H1 (cell line): ENCODE measurements at regions not wholly inside any gene's neighbourhood (a gene's known extent, or its start where the extent isn't known, plus 50 kb on each side); places are given as distances from the start of the nearest gene placed in this dataset.

Experiments
- EZH2 ChIP-seq: fragments of 200-600 bp; sonication (generic); IDR thresholded peaks from 2 replicates; pipeline ENCODE4 v1.7.1; 2012; ENCODE audit warnings: low read depth, mild to moderate bottlenecking, moderate library complexity, low read length, inconsistent platforms; ENCODE audit not compliant: severe bottlenecking
- GABPA ChIP-seq: IDR thresholded peaks from 2 replicates; pipeline ENCODE4 v1.6.1; 2011; ENCODE audit warnings: mild to moderate bottlenecking, low read length, moderate library complexity, borderline replicate concordance; ENCODE audit not compliant: insufficient read depth
- KDM5A ChIP-seq: fragments of 200-600 bp; IDR thresholded peaks from 2 replicates; pipeline ENCODE4 v1.7.1; 2012; ENCODE audit warnings: mild to moderate bottlenecking, low read length, inconsistent platforms, mixed read lengths
- MAX ChIP-seq: IDR thresholded peaks from 2 replicates; pipeline ENCODE4 v1.6.1; 2012; ENCODE audit warnings: inconsistent platforms
- POLR2A ChIP-seq, 2 experiments: IDR thresholded peaks; 1 replicate in 1 of 2; 2 replicates in 1 of 2; pipeline ENCODE4 v1.6.1; 2011; ENCODE audit warnings: low read depth in 2 of 2, low read length in 2 of 2, mild to moderate bottlenecking in 2 of 2; ENCODE audit errors: control extremely low read depth in 1 of 2
- POLR2AphosphoS5 ChIP-seq: IDR thresholded peaks from 2 replicates; pipeline ENCODE4 v1.6.1; 2011; ENCODE audit warnings: low read depth, low read length
- RBBP5 ChIP-seq: IDR thresholded peaks from 2 replicates; pipeline ENCODE4 v1.7.1; 2012; ENCODE audit warnings: low read depth, mild to moderate bottlenecking, inconsistent platforms, low read length, moderate library complexity, borderline replicate concordance
- RXRA ChIP-seq: IDR thresholded peaks from 2 replicates; pipeline ENCODE4 v1.6.1; 2011; ENCODE audit warnings: low read depth, mild to moderate bottlenecking, low read length, moderate library complexity; ENCODE audit not compliant: insufficient read depth
- SIN3A ChIP-seq, 2 experiments: IDR thresholded peaks in 1 of 2; conservative IDR thresholded peaks in 1 of 2; 2 replicates each; pipeline ENCODE4 v1.6.1; 2011 to 2012; ENCODE audit warnings: low read length in 2 of 2, improper control_type of control experiment in 1 of 2, low read depth in 1 of 2, mild to moderate bottlenecking in 1 of 2
- TAF1 ChIP-seq: IDR thresholded peaks from 2 replicates; pipeline ENCODE4 v1.6.1; 2011; ENCODE audit warnings: mild to moderate bottlenecking, low read depth, low read length
- YY1 ChIP-seq: IDR thresholded peaks from 2 replicates; pipeline ENCODE4 v1.6.1; 2011; ENCODE audit warnings: low read depth, mild to moderate bottlenecking, low read length
- TF ChIP-seq, protein P1 (sequence below): IDR thresholded peaks from 2 replicates; pipeline ENCODE4 v1.6.1; 2012; ENCODE audit warnings: low read length, inconsistent platforms
- TF ChIP-seq, protein P2 (sequence below), 3 experiments: IDR thresholded peaks; 1 replicate in 2 of 3; 2 replicates in 1 of 3; pipeline versions ENCODE4 v1.5.1 to v1.6.1; 2011; ENCODE audit warnings: low read length in 3 of 3, mild to moderate bottlenecking in 3 of 3, inconsistent platforms in 2 of 3, low read depth in 1 of 3, moderate library complexity in 1 of 3; ENCODE audit not compliant: insufficient read depth in 1 of 3; ENCODE audit errors: control extremely low read depth in 1 of 3

DNA sequence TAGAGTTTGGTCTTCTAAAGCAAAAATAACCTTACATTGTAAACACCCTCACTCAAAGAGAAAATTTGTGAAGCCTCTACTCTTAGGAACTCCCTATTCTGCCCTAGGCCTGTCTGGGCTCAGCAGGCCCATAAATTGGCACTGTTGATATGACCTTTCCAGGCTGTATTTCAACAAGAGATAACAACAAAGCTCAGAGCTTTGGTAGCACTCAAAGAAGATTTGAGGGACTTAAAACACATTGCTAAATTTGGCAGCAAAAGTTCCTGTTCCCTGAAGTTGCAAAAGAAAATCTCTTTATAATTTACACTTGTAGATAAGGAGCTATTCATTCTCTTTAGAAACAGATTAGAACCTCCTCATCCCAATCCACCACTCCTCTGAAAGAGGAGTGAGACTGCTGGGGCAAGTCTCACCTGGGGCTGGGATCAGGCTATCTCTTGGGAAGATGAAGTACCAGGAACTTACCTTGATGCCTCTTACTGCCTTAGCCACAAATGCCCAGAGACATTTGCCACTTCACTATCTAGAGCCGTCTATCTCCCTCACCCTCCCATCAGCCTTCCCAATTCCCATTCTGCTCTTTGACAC lies 110.4 kb upstream of the AKIP1 start:
- TF ChIP-seq POLR2A (IDR thresholded peaks at IDR 0.05; ENCODE audit: control extremely low read depth in 1 of 2, low read depth in 2 of 2, low read length in 2 of 2), result no peak
- no peak for TF ChIP-seq GABPA
- TF ChIP-seq RBBP5, result no peak
- TF ChIP-seq RXRA, result no peak
- TF ChIP-seq MAX, result no peak
- TF ChIP-seq, protein P1, sequence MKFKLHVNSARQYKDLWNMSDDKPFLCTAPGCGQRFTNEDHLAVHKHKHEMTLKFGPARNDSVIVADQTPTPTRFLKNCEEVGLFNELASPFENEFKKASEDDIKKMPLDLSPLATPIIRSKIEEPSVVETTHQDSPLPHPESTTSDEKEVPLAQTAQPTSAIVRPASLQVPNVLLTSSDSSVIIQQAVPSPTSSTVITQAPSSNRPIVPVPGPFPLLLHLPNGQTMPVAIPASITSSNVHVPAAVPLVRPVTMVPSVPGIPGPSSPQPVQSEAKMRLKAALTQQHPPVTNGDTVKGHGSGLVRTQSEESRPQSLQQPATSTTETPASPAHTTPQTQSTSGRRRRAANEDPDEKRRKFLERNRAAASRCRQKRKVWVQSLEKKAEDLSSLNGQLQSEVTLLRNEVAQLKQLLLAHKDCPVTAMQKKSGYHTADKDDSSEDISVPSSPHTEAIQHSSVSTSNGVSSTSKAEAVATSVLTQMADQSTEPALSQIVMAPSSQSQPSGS, result no peak
- TF ChIP-seq POLR2AphosphoS5, result no peak
- TF ChIP-seq, protein P2, sequence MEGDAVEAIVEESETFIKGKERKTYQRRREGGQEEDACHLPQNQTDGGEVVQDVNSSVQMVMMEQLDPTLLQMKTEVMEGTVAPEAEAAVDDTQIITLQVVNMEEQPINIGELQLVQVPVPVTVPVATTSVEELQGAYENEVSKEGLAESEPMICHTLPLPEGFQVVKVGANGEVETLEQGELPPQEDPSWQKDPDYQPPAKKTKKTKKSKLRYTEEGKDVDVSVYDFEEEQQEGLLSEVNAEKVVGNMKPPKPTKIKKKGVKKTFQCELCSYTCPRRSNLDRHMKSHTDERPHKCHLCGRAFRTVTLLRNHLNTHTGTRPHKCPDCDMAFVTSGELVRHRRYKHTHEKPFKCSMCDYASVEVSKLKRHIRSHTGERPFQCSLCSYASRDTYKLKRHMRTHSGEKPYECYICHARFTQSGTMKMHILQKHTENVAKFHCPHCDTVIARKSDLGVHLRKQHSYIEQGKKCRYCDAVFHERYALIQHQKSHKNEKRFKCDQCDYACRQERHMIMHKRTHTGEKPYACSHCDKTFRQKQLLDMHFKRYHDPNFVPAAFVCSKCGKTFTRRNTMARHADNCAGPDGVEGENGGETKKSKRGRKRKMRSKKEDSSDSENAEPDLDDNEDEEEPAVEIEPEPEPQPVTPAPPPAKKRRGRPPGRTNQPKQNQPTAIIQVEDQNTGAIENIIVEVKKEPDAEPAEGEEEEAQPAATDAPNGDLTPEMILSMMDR (IDR thresholded peaks at IDR 0.05; ENCODE audit: control extremely low read depth in 1 of 3, insufficient read depth in 1 of 3, low read depth in 1 of 3, low read length in 3 of 3), result no peak
- no peak for TF ChIP-seq SIN3A (conservative IDR thresholded peaks at IDR 0.05 in 1 of 2, IDR thresholded peaks at IDR 0.05 in 1 of 2; ENCODE audit: low read depth in 1 of 2, low read length in 2 of 2)
- TF ChIP-seq YY1, result no peak
- no peak for TF ChIP-seq KDM5A
- no peak for TF ChIP-seq TAF1
- TF ChIP-seq EZH2, result no peak
